GM21723 (cell line): ENCODE measurements at regions not wholly inside any gene's neighbourhood (a gene's known extent, or its start where the extent isn't known, plus 50 kb on each side); places are given as distances from the start of the nearest gene placed in this dataset.

ENCODE experiments used
- ATAC-seq: cut with Tn5 transposase; IDR thresholded peaks from one replicate; pipeline ENCODE4 v1.9.1; 2021; ENCODE audit warnings: mild to moderate bottlenecking, moderate library complexity; ENCODE audit not compliant: unreplicated experiment

- no peak for ATAC-seq
Measured at GRCh38 chr2:133717497-133717896, 149.2 kb upstream of the NCKAP5 start.

GRCh38 chr2:133718688-133719201 lies 150.5 kb upstream of the NCKAP5 start:
- no peak for ATAC-seq

- ATAC-seq = no peak
Measured at GRCh38 chr2:133720429-133720828, 152.2 kb upstream of the NCKAP5 start.

- no peak for ATAC-seq
Measured at GRCh38 chr2:133721118-133721517, 152.9 kb upstream of the NCKAP5 start.

GRCh38 chr2:133723133-133723532 lies 154.9 kb upstream of the NCKAP5 start:
- ATAC-seq = no peak

- no peak for ATAC-seq
Measured at GRCh38 chr2:133726973-133727372, 158.7 kb upstream of the NCKAP5 start.

GRCh38 chr2:133732059-133732458 lies 163.8 kb upstream of the NCKAP5 start:
- ATAC-seq = no peak

- ATAC-seq = no peak
Measured at GRCh38 chr2:133732982-133733900, 165.0 kb upstream of the NCKAP5 start.

- ATAC-seq = no peak
Measured at GRCh38 chr2:133733901-133734255, 165.6 kb upstream of the NCKAP5 start.

GRCh38 chr2:133734716-133735495 lies 166.6 kb upstream of the NCKAP5 start:
- no peak for ATAC-seq

- no peak for ATAC-seq
Measured at GRCh38 chr2:133736674-133737073, 168.4 kb upstream of the NCKAP5 start.

- ATAC-seq = no peak
Measured at GRCh38 chr2:133737242-133737993, 169.2 kb upstream of the NCKAP5 start.

GRCh38 chr2:133739039-133739438 lies 170.8 kb upstream of the NCKAP5 start:
- ATAC-seq = no peak

GRCh38 chr2:133740500-133740899 lies 172.2 kb upstream of the NCKAP5 start:
- no peak for ATAC-seq

GRCh38 chr2:133748007-133748700 lies 179.9 kb upstream of the NCKAP5 start:
- no peak for ATAC-seq

GRCh38 chr2:133753665-133754064 lies 185.4 kb upstream of the NCKAP5 start:
- no peak for ATAC-seq

GRCh38 chr2:133755480-133756300 lies 187.4 kb upstream of the NCKAP5 start:
- ATAC-seq = no peak

- no peak for ATAC-seq
Measured at GRCh38 chr2:133756833-133757232, 188.6 kb upstream of the NCKAP5 start.

GRCh38 chr2:133760376-133760775 lies 192.1 kb upstream of the NCKAP5 start:
- ATAC-seq = no peak

- ATAC-seq = no peak
Measured at GRCh38 chr2:133765658-133766057, 197.4 kb upstream of the NCKAP5 start.
